Loucy (cell line): ENCODE measurements at regions not wholly inside any gene's neighbourhood (a gene's known extent, or its start where the extent isn't known, plus 50 kb on each side); places are given as distances from the start of the nearest gene placed in this dataset.

Experiments
- EZH2phosphoT487 ChIP-seq: fragments of 200-600 bp; IDR thresholded peaks from 2 replicates; pipeline ENCODE4 v1.6.1; 2018; ENCODE audit warnings: antibody characterized with exemption, mild to moderate bottlenecking, moderate library complexity, borderline replicate concordance
- TF ChIP-seq, protein P1 (sequence below): fragments of 200-600 bp; sonication (generic); conservative IDR thresholded peaks from 2 replicates; pipeline ENCODE4 v1.5.1; 2014; ENCODE audit warnings: mild to moderate bottlenecking, antibody characterized with exemption, low read length

DNA sequence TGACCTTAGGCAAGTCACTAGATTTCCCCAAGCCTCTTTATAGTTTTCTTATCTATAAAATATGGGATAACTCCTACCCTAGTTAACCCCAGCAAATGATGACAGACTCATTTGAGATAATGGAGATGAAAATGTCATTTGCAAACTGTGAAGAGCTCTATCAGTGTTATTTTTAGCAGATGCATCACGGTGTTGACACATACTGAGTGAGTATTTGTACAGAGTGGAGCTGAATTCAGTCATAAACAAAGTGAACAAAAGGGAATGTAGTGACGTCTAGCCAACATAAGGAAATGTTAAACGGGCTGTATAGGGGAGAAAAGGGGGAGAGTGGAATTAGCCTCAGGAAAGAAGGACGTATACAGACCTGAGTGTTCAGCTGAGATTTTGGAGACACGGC lies 75.9 kb downstream of the NMUR2 start:
- TF ChIP-seq, protein P1, sequence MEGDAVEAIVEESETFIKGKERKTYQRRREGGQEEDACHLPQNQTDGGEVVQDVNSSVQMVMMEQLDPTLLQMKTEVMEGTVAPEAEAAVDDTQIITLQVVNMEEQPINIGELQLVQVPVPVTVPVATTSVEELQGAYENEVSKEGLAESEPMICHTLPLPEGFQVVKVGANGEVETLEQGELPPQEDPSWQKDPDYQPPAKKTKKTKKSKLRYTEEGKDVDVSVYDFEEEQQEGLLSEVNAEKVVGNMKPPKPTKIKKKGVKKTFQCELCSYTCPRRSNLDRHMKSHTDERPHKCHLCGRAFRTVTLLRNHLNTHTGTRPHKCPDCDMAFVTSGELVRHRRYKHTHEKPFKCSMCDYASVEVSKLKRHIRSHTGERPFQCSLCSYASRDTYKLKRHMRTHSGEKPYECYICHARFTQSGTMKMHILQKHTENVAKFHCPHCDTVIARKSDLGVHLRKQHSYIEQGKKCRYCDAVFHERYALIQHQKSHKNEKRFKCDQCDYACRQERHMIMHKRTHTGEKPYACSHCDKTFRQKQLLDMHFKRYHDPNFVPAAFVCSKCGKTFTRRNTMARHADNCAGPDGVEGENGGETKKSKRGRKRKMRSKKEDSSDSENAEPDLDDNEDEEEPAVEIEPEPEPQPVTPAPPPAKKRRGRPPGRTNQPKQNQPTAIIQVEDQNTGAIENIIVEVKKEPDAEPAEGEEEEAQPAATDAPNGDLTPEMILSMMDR: no peak
- TF ChIP-seq EZH2phosphoT487: no peak
